ENCODE measurements at regions not wholly inside any gene's neighbourhood (a gene's known extent, or its start where the extent isn't known, plus 50 kb on each side); places are given as distances from the start of the nearest gene placed in this dataset.

- DNase-seq, result no peak
These were observed 711.2 kb downstream of the KCNA4 start for GRCh38 chr11:29305456-29306232.

GRCh38 chr11:29300420-29300819 is 716.4 kb downstream of the KCNA4 start:
- no peak for DNase-seq

- no peak for DNase-seq
These were observed 720.1 kb downstream of the KCNA4 start for GRCh38 chr11:29296680-29297079.

GRCh38 chr11:29293825-29294224 is 723.0 kb downstream of the KCNA4 start:
- no peak for DNase-seq

GRCh38 chr11:29282088-29282487 is 734.7 kb downstream of the KCNA4 start:
- no peak for DNase-seq

- DNase-seq, result no peak
These were observed 735.5 kb downstream of the KCNA4 start for GRCh38 chr11:29281271-29281777.

- no peak for DNase-seq
These were observed 736.4 kb downstream of the KCNA4 start for GRCh38 chr11:29280452-29280851.

GRCh38 chr11:29279716-29280115 is 737.1 kb downstream of the KCNA4 start:
- no peak for DNase-seq

GRCh38 chr11:29272019-29272654 is 744.7 kb downstream of the KCNA4 start:
- no peak for DNase-seq

- no peak for DNase-seq
These were observed 745.2 kb downstream of the KCNA4 start for GRCh38 chr11:29271616-29272015.

- DNase-seq, result no peak
These were observed 748.1 kb downstream of the KCNA4 start for GRCh38 chr11:29268733-29269132.

- DNase-seq, result no peak
These were observed 751.0 kb downstream of the KCNA4 start for GRCh38 chr11:29265792-29266191.

GRCh38 chr11:29265381-29265780 is 751.4 kb downstream of the KCNA4 start:
- DNase-seq, result no peak

- no peak for DNase-seq
These were observed 752.7 kb downstream of the KCNA4 start for GRCh38 chr11:29263971-29264682.

- DNase-seq, result no peak
These were observed 755.0 kb downstream of the KCNA4 start for GRCh38 chr11:29261831-29262230.

- DNase-seq, result no peak
These were observed 755.7 kb downstream of the KCNA4 start for GRCh38 chr11:29260939-29261705.

GRCh38 chr11:29258411-29258810 is 758.4 kb downstream of the KCNA4 start:
- no peak for DNase-seq

- no peak for DNase-seq
These were observed 760.2 kb downstream of the KCNA4 start for GRCh38 chr11:29256580-29256979.

GRCh38 chr11:29255401-29255800 is 761.4 kb downstream of the KCNA4 start:
- DNase-seq, result no peak

GRCh38 chr11:29251738-29252137 is 765.1 kb downstream of the KCNA4 start:
- DNase-seq, result no peak

GRCh38 chr11:29249713-29250112 is 767.1 kb downstream of the KCNA4 start:
- no peak for DNase-seq

GRCh38 chr11:29244355-29244754 is 772.5 kb downstream of the KCNA4 start:
- no peak for DNase-seq

GRCh38 chr11:29243616-29244015 is 773.2 kb downstream of the KCNA4 start:
- DNase-seq, result no peak

All from hindlimb muscle (tissue), 1 donor.